Activated CD8-positive, alpha-beta memory T cell treated with anti-CD3 and anti-CD28 coated beads for 24 hours (primary cell): ENCODE measurements at regions not wholly inside any gene's neighbourhood (a gene's known extent, or its start where the extent isn't known, plus 50 kb on each side); places are given as distances from the start of the nearest gene placed in this dataset.
"Not testable (repeated sequence)": the region's sequence is repeated elsewhere in the genome, so short reads cannot be mapped to it uniquely, and the experiment has no call there.

Experiments used
- DNase-seq: peaks from one replicate; pipeline ENCODE4 v3.0.0-alpha.2; 2020

GRCh38 chr15:29648415-29648814 is 173.9 kb downstream of the TJP1 start:
- not testable (repeated sequence) for DNase-seq

GRCh38 chr15:29645841-29646240 is 176.4 kb downstream of the TJP1 start:
- no peak for DNase-seq

- not testable (repeated sequence) for DNase-seq
Observed at GRCh38 chr15:29644361-29644760, 177.9 kb downstream of the TJP1 start.

- no peak for DNase-seq
Observed at GRCh38 chr15:29638781-29639180, 183.5 kb downstream of the TJP1 start.

- DNase-seq = no peak
Observed at GRCh38 chr15:29638011-29638410, 184.3 kb downstream of the TJP1 start.

- no peak for DNase-seq
Observed at GRCh38 chr15:29637555-29637954, 184.7 kb downstream of the TJP1 start.

GRCh38 chr15:29636921-29637320 is 185.3 kb downstream of the TJP1 start:
- DNase-seq = no peak

- DNase-seq = no peak
Observed at GRCh38 chr15:29636140-29636539, 186.1 kb downstream of the TJP1 start.

- DNase-seq = no peak
Observed at GRCh38 chr15:29635513-29636098, 186.7 kb downstream of the TJP1 start.

GRCh38 chr15:29633971-29634370 is 188.3 kb downstream of the TJP1 start:
- no peak for DNase-seq

- DNase-seq = no peak
Observed at GRCh38 chr15:29632671-29633406, 189.4 kb downstream of the TJP1 start.

- no peak for DNase-seq
Observed at GRCh38 chr15:29631076-29632070, 190.9 kb downstream of the TJP1 start.

- DNase-seq = no peak
Observed at GRCh38 chr15:29624271-29624670, 198.0 kb downstream of the TJP1 start.

- no peak for DNase-seq
Observed at GRCh38 chr15:29623116-29623639, 199.1 kb downstream of the TJP1 start.

GRCh38 chr15:29622637-29623036 is 199.6 kb downstream of the TJP1 start:
- no peak for DNase-seq

- no peak for DNase-seq
Observed at GRCh38 chr15:29621616-29622015, 200.7 kb downstream of the TJP1 start.

GRCh38 chr15:29618586-29618985 is 203.7 kb downstream of the TJP1 start:
- no peak for DNase-seq

- DNase-seq = no peak
Observed at GRCh38 chr15:29616512-29616911, 205.8 kb downstream of the TJP1 start.

GRCh38 chr15:29615791-29616190 is 206.5 kb downstream of the TJP1 start:
- DNase-seq = no peak

GRCh38 chr15:29613951-29614382 is 208.3 kb downstream of the TJP1 start:
- no peak for DNase-seq

GRCh38 chr15:29612701-29613100 is 209.6 kb downstream of the TJP1 start:
- DNase-seq = no peak

GRCh38 chr15:29612096-29612495 is 210.2 kb downstream of the TJP1 start:
- no peak for DNase-seq

GRCh38 chr15:29611057-29611456 is 211.2 kb downstream of the TJP1 start:
- DNase-seq = no peak
